ENCODE measurements at regions not wholly inside any gene's neighbourhood (a gene's known extent, or its start where the extent isn't known, plus 50 kb on each side); places are given as distances from the start of the nearest gene placed in this dataset.
A peak's percentile ranks its signal among the peaks of the same experiment; 100 is the strongest.
"Not testable (repeated sequence)": the region's sequence is repeated elsewhere in the genome, so short reads cannot be mapped to it uniquely, and the experiment has no call there.

GRCh38 chr2:52474091-52474490 lies 1293.5 kb upstream of the CHAC2 start:
- DNase-seq (ENCODE audit: low read depth, low spot score), result no peak

- no peak for DNase-seq (ENCODE audit: low read depth, low spot score)
Observed at GRCh38 chr2:52473526-52473925, 1294.1 kb upstream of the CHAC2 start.

- DNase-seq (ENCODE audit: low read depth, low spot score), result not testable (repeated sequence)
Observed at GRCh38 chr2:52470457-52470856, 1297.1 kb upstream of the CHAC2 start.

- DNase-seq (ENCODE audit: low read depth, low spot score), result no peak
Observed at GRCh38 chr2:52467189-52467588, 1300.4 kb upstream of the CHAC2 start.

GRCh38 chr2:52465287-52465686 lies 1302.3 kb upstream of the CHAC2 start:
- DNase-seq (ENCODE audit: low read depth, low spot score), result peak; percentile 80

- DNase-seq (ENCODE audit: low read depth, low spot score), result no peak
Observed at GRCh38 chr2:52463457-52463856, 1304.1 kb upstream of the CHAC2 start.

- DNase-seq (ENCODE audit: low read depth, low spot score), result peak; percentile 2
Observed at GRCh38 chr2:52456561-52457377, 1310.8 kb upstream of the CHAC2 start.

- no peak for DNase-seq (ENCODE audit: low read depth, low spot score)
Observed at GRCh38 chr2:52454962-52455361, 1312.6 kb upstream of the CHAC2 start.

- no peak for DNase-seq (ENCODE audit: low read depth, low spot score)
Observed at GRCh38 chr2:52452201-52452600, 1315.4 kb upstream of the CHAC2 start.

GRCh38 chr2:52445686-52446085 lies 1321.9 kb upstream of the CHAC2 start:
- peak; percentile 24 for DNase-seq (ENCODE audit: low read depth, low spot score)

GRCh38 chr2:52431352-52431760 lies 1336.2 kb upstream of the CHAC2 start:
- DNase-seq (ENCODE audit: low read depth, low spot score), result no peak

GRCh38 chr2:52429740-52430139 lies 1337.9 kb upstream of the CHAC2 start:
- no peak for DNase-seq (ENCODE audit: low read depth, low spot score)

GRCh38 chr2:52429171-52429570 lies 1338.4 kb upstream of the CHAC2 start:
- DNase-seq (ENCODE audit: low read depth, low spot score), result no peak

- DNase-seq (ENCODE audit: low read depth, low spot score), result no peak
Observed at GRCh38 chr2:52428224-52428623, 1339.4 kb upstream of the CHAC2 start.

GRCh38 chr2:52423655-52424054 lies 1343.9 kb upstream of the CHAC2 start:
- no peak for DNase-seq (ENCODE audit: low read depth, low spot score)

- DNase-seq (ENCODE audit: low read depth, low spot score), result no peak
Observed at GRCh38 chr2:52423111-52423510, 1344.5 kb upstream of the CHAC2 start.

GRCh38 chr2:52416340-52416739 lies 1351.3 kb upstream of the CHAC2 start:
- DNase-seq (ENCODE audit: low read depth, low spot score), result peak; percentile 40

- DNase-seq (ENCODE audit: low read depth, low spot score), result no peak
Observed at GRCh38 chr2:52414561-52415295, 1352.9 kb upstream of the CHAC2 start.

- DNase-seq (ENCODE audit: low read depth, low spot score), result not testable (repeated sequence)
Observed at GRCh38 chr2:52409308-52410118, 1358.1 kb upstream of the CHAC2 start.

- no peak for DNase-seq (ENCODE audit: low read depth, low spot score)
Observed at GRCh38 chr2:52405980-52406379, 1361.6 kb upstream of the CHAC2 start.

- DNase-seq (ENCODE audit: low read depth, low spot score), result no peak
Observed at GRCh38 chr2:52404866-52405265, 1362.7 kb upstream of the CHAC2 start.

- DNase-seq (ENCODE audit: low read depth, low spot score), result no peak
Observed at GRCh38 chr2:52404046-52404445, 1363.6 kb upstream of the CHAC2 start.
